SK-N-SH treated with all-trans-retinoic acid at 6 μM for 48 hours (cell line): ENCODE measurements at regions not wholly inside any gene's neighbourhood (a gene's known extent, or its start where the extent isn't known, plus 50 kb on each side); places are given as distances from the start of the nearest gene placed in this dataset.

Experiments used
- ATAC-seq: fragments of 200-7000 bp; cut with Tn5 transposase; 3 replicates; pipeline ENCODE4 v1.9.1; 2020; ENCODE audit warnings: mild to moderate bottlenecking, moderate library complexity
- ARNTL ChIP-seq: fragments of 450-650 bp; formaldehyde crosslinking; IDR thresholded peaks from 2 replicates; pipeline ENCODE4 v1.5.0; 2020; ENCODE audit warnings: low read depth, mild to moderate bottlenecking, moderate library complexity, borderline replicate concordance
- BACH2 ChIP-seq: fragments of 250-450 bp; sonication (Bioruptor Pico); IDR thresholded peaks from 2 replicates; pipeline ENCODE4 v1.9.0; 2021; ENCODE audit warnings: mild to moderate bottlenecking, borderline replicate concordance
- CSDC2 ChIP-seq: fragments of 250-450 bp; sonication (Bioruptor Pico); IDR thresholded peaks from 2 replicates; pipeline ENCODE4 v1.5.0; 2020; ENCODE audit warnings: mild to moderate bottlenecking, moderate library complexity
- ESRRG ChIP-seq: fragments of 250-450 bp; sonication (Bioruptor Pico); IDR thresholded peaks from 2 replicates; pipeline ENCODE4 v1.6.1; 2021; ENCODE audit warnings: mild to moderate bottlenecking
- GLIS3 ChIP-seq: fragments of 250-450 bp; sonication (Bioruptor Pico); IDR thresholded peaks from 2 replicates; pipeline ENCODE4 v1.5.0; 2020; ENCODE audit warnings: mild to moderate bottlenecking, moderate library complexity
- ISL1 ChIP-seq: fragments of 250-450 bp; sonication (Bioruptor Pico); IDR thresholded peaks from 2 replicates; pipeline ENCODE4 v2.1.2; 2022; ENCODE audit warnings: mild to moderate bottlenecking, moderate library complexity
- OSR1 ChIP-seq: fragments of 250-450 bp; sonication (Bioruptor Pico); IDR thresholded peaks from 2 replicates; pipeline ENCODE4 v1.8.0; 2022; ENCODE audit warnings: moderate library complexity, mild to moderate bottlenecking, inconsistent platforms
- PPARA ChIP-seq: fragments of 250-450 bp; sonication (Bioruptor Pico); IDR thresholded peaks from 2 replicates; pipeline ENCODE4 v1.5.0; 2020; ENCODE audit warnings: mild to moderate bottlenecking, borderline replicate concordance
- RARB ChIP-seq: fragments of 250-450 bp; sonication (Bioruptor Pico); IDR thresholded peaks from 2 replicates; pipeline ENCODE4 v1.8.0; 2021; ENCODE audit warnings: mild to moderate bottlenecking, moderate library complexity
- TCF4 ChIP-seq: fragments of 250-450 bp; sonication (Bioruptor Pico); IDR thresholded peaks from 2 replicates; pipeline ENCODE4 v1.8.0; 2021; ENCODE audit warnings: mild to moderate bottlenecking, moderate library complexity, borderline replicate concordance
- ZC3H10 ChIP-seq: fragments of 250-450 bp; sonication (Bioruptor Pico); IDR thresholded peaks from 2 replicates; pipeline ENCODE4 v1.5.1; 2021; ENCODE audit warnings: mild to moderate bottlenecking, moderate library complexity
- ZFP3 ChIP-seq: fragments of 250-450 bp; sonication (Bioruptor Pico); IDR thresholded peaks from 2 replicates; pipeline ENCODE4 v1.5.0; 2020; ENCODE audit warnings: mild to moderate bottlenecking, moderate library complexity
- ZFP30 ChIP-seq: fragments of 450-650 bp; formaldehyde crosslinking; IDR thresholded peaks from 2 replicates; pipeline ENCODE4 v1.5.0; 2022; ENCODE audit warnings: mild to moderate bottlenecking, moderate library complexity
- ZNF565 ChIP-seq: fragments of 450-650 bp; formaldehyde crosslinking; conservative IDR thresholded peaks from 2 replicates; pipeline ENCODE4 v1.5.0; 2020; ENCODE audit warnings: low read depth, mild to moderate bottlenecking, moderate library complexity
- ZNF8 ChIP-seq: fragments of 450-650 bp; formaldehyde crosslinking; IDR thresholded peaks from 2 replicates; pipeline ENCODE4 v1.5.0; 2020; ENCODE audit warnings: mild to moderate bottlenecking, moderate library complexity
- TF ChIP-seq, protein P1 (sequence below): fragments of 250-450 bp; sonication (Bioruptor Pico); IDR thresholded peaks from 2 replicates; pipeline ENCODE4 v1.5.0; 2020; ENCODE audit warnings: mild to moderate bottlenecking, moderate library complexity
- TF ChIP-seq, protein P2 (sequence below): fragments of 250-450 bp; sonication (Bioruptor Pico); IDR thresholded peaks from 2 replicates; pipeline ENCODE4 v1.8.0; 2020; ENCODE audit warnings: mild to moderate bottlenecking, moderate library complexity, borderline replicate concordance
- TF ChIP-seq, protein P3 (sequence below): fragments of 250-450 bp; sonication (Bioruptor Pico); IDR thresholded peaks from 2 replicates; pipeline ENCODE4 v1.5.1; 2020; ENCODE audit warnings: low read depth, mild to moderate bottlenecking, moderate library complexity
- TF ChIP-seq, protein P4 (sequence below): fragments of 250-450 bp; sonication (Bioruptor Pico); IDR thresholded peaks from 2 replicates; pipeline ENCODE4 v1.8.0; 2021; ENCODE audit warnings: low read depth, mild to moderate bottlenecking, moderate library complexity, borderline replicate concordance

DNA sequence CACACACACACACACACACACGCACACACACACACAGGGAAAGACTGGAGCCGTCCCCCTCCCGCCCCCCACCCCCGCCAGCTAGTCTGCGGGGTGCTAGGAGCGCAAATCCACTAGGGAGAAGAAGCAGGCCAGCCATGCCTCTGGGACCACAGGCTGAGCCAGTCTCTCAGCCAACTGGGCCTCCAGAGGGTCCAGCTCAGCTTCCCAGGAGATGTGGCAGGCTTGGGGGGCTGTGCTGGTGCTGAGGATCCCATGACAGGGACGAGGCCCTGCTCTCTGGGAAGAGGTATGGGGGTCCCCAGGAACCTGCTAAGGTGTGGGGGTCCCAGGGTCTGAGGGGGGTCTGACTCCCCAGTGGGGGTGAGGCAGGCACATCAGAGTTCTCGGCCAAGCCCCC is 133.5 kb downstream of the NCOR2 start:
- ATAC-seq, result no peak
- TF ChIP-seq ZC3H10 (CRISPR knock-in tag) (no peak), GLIS3 (CRISPR knock-in tag) (no peak), RARB (CRISPR knock-in tag) (no peak), TCF4 (CRISPR knock-in tag) (no peak), ISL1 (no peak), PPARA (CRISPR knock-in tag) (no peak), BACH2 (CRISPR knock-in tag) (no peak)
- TF ChIP-seq, protein P1, sequence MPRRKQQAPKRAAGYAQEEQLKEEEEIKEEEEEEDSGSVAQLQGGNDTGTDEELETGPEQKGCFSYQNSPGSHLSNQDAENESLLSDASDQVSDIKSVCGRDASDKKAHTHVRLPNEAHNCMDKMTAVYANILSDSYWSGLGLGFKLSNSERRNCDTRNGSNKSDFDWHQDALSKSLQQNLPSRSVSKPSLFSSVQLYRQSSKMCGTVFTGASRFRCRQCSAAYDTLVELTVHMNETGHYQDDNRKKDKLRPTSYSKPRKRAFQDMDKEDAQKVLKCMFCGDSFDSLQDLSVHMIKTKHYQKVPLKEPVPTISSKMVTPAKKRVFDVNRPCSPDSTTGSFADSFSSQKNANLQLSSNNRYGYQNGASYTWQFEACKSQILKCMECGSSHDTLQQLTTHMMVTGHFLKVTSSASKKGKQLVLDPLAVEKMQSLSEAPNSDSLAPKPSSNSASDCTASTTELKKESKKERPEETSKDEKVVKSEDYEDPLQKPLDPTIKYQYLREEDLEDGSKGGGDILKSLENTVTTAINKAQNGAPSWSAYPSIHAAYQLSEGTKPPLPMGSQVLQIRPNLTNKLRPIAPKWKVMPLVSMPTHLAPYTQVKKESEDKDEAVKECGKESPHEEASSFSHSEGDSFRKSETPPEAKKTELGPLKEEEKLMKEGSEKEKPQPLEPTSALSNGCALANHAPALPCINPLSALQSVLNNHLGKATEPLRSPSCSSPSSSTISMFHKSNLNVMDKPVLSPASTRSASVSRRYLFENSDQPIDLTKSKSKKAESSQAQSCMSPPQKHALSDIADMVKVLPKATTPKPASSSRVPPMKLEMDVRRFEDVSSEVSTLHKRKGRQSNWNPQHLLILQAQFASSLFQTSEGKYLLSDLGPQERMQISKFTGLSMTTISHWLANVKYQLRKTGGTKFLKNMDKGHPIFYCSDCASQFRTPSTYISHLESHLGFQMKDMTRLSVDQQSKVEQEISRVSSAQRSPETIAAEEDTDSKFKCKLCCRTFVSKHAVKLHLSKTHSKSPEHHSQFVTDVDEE, result no peak

DNA sequence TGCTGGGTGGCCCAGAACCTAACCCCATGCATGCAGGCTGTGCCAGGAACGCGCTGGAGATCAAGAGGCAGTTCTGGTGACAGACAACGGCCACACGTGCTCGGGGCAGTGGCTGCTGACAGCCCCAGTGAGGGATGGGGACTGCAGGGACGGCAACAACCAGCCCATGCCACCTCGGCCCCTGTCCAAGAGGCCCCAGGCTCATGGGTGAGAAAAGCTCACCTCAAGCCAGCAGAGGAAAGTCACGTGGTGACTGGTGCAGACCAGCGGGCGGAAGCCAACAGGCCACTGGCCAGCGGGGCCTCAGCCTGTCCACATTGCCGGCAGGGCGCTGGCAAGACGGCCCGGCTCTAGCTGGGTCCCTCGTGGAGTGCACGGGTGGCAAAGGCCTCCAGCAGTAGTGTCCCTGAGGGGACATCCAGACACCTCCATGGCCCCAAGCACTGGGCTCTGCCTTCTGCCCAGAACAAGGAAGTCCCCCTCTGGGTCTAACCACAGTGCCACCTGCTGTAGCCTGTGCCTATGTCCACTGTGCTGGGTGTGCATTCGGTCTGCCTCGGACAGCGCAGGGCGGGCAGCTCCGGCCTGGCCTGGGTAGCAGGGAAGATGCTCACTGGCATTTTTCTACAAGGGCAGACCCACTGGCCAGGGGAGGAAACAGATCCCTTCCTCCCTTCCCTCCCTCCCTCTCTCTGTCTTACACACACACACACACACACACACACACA is 134.1 kb downstream of the NCOR2 start:
- ATAC-seq, result no peak
- TF ChIP-seq ARNTL (CRISPR knock-in tag), result no peak
- TF ChIP-seq, protein P2, sequence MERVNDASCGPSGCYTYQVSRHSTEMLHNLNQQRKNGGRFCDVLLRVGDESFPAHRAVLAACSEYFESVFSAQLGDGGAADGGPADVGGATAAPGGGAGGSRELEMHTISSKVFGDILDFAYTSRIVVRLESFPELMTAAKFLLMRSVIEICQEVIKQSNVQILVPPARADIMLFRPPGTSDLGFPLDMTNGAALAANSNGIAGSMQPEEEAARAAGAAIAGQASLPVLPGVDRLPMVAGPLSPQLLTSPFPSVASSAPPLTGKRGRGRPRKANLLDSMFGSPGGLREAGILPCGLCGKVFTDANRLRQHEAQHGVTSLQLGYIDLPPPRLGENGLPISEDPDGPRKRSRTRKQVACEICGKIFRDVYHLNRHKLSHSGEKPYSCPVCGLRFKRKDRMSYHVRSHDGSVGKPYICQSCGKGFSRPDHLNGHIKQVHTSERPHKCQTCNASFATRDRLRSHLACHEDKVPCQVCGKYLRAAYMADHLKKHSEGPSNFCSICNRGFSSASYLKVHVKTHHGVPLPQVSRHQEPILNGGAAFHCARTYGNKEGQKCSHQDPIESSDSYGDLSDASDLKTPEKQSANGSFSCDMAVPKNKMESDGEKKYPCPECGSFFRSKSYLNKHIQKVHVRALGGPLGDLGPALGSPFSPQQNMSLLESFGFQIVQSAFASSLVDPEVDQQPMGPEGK (CRISPR knock-in tag), result no peak
- TF ChIP-seq, protein P1, result no peak
- TF ChIP-seq ZFP3 (CRISPR knock-in tag), result no peak
- TF ChIP-seq ZNF8 (CRISPR knock-in tag), result no peak
- no peak for TF ChIP-seq ZNF565 (CRISPR knock-in tag)
- TF ChIP-seq, protein P3, sequence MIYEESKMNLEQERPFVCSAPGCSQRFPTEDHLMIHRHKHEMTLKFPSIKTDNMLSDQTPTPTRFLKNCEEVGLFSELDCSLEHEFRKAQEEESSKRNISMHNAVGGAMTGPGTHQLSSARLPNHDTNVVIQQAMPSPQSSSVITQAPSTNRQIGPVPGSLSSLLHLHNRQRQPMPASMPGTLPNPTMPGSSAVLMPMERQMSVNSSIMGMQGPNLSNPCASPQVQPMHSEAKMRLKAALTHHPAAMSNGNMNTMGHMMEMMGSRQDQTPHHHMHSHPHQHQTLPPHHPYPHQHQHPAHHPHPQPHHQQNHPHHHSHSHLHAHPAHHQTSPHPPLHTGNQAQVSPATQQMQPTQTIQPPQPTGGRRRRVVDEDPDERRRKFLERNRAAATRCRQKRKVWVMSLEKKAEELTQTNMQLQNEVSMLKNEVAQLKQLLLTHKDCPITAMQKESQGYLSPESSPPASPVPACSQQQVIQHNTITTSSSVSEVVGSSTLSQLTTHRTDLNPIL (CRISPR knock-in tag), result no peak
- no peak for TF ChIP-seq ESRRG (CRISPR knock-in tag)
- TF ChIP-seq ISL1, result no peak
- TF ChIP-seq, protein P4, sequence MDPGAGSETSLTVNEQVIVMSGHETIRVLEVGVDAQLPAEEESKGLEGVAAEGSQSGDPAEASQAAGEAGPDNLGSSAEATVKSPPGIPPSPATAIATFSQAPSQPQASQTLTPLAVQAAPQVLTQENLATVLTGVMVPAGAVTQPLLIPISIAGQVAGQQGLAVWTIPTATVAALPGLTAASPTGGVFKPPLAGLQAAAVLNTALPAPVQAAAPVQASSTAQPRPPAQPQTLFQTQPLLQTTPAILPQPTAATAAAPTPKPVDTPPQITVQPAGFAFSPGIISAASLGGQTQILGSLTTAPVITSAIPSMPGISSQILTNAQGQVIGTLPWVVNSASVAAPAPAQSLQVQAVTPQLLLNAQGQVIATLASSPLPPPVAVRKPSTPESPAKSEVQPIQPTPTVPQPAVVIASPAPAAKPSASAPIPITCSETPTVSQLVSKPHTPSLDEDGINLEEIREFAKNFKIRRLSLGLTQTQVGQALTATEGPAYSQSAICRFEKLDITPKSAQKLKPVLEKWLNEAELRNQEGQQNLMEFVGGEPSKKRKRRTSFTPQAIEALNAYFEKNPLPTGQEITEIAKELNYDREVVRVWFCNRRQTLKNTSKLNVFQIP (CRISPR knock-in tag), result no peak
- TF ChIP-seq ZC3H10 (CRISPR knock-in tag), result no peak
- TF ChIP-seq OSR1, result no peak
- no peak for TF ChIP-seq CSDC2
- TF ChIP-seq PPARA (CRISPR knock-in tag), result no peak
- TF ChIP-seq, all 23 proteins: peak for 0

DNA sequence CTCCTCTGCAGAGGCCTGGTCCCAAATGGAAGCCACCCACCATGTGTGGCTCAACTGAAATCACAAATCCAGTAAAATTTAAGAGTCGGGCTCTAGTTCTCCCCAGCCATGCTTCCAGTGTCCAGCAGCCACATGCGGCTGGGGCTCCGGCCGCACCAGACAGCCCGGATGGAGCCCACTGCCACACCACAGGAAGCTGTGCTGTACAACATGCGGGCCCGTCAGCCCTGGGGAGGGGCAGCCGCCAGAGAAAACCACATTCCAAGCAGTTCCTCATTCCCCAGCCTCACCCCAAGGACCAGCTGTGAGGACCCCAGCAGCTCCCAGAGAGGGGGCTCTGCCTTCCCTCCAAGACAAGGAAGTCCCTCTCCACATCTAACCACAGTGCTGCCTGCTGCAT is 135.0 kb downstream of the NCOR2 start:
- no peak for ATAC-seq
- TF ChIP-seq, protein P2 (CRISPR knock-in tag), result no peak
- TF ChIP-seq RARB (CRISPR knock-in tag), result no peak
- TF ChIP-seq TCF4 (CRISPR knock-in tag), result no peak
- TF ChIP-seq ZFP30, result no peak
- TF ChIP-seq, protein P4 (CRISPR knock-in tag), result no peak
- TF ChIP-seq, protein P1, result no peak
- TF ChIP-seq ZNF565 (CRISPR knock-in tag), result no peak
